ENCODE measurements at regions not wholly inside any gene's neighbourhood (a gene's known extent, or its start where the extent isn't known, plus 50 kb on each side); places are given as distances from the start of the nearest gene placed in this dataset.

DNA sequence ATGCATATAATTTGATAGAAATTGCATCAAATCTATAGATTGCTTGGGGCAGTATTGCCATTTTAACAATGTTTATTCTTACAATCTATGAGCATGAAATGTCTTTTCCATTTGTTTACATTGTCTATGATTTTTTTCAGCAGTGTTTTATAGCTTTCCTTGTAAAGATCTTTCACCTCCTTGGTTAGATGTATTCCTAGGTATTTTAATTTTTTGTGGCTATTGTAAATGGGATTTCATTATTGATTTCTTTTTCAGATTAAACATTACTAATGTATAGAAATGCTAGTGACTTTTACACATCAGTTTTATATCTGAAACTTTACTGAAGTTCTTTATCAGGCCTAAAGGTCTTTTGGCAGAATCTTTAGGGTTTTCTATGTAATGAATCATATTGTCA is 237.6 kb upstream of the STAC start:
- TF ChIP-seq, protein P1, sequence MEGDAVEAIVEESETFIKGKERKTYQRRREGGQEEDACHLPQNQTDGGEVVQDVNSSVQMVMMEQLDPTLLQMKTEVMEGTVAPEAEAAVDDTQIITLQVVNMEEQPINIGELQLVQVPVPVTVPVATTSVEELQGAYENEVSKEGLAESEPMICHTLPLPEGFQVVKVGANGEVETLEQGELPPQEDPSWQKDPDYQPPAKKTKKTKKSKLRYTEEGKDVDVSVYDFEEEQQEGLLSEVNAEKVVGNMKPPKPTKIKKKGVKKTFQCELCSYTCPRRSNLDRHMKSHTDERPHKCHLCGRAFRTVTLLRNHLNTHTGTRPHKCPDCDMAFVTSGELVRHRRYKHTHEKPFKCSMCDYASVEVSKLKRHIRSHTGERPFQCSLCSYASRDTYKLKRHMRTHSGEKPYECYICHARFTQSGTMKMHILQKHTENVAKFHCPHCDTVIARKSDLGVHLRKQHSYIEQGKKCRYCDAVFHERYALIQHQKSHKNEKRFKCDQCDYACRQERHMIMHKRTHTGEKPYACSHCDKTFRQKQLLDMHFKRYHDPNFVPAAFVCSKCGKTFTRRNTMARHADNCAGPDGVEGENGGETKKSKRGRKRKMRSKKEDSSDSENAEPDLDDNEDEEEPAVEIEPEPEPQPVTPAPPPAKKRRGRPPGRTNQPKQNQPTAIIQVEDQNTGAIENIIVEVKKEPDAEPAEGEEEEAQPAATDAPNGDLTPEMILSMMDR (IDR thresholded peaks at IDR 0.05), result no peak
- no peak for TF ChIP-seq POLR2A (IDR thresholded peaks at IDR 0.05)
